SKM-1 treated with dmso at 0.1 percent for 144 hours (cell line): ENCODE measurements at regions not wholly inside any gene's neighbourhood (a gene's known extent, or its start where the extent isn't known, plus 50 kb on each side); places are given as distances from the start of the nearest gene placed in this dataset.
A peak's percentile ranks its signal among the peaks of the same experiment; 100 is the strongest.

Experiments used
- DNase-seq: peaks from one replicate; lab custom pipeline; 2025; ENCODE audit not compliant: unreplicated experiment; lab: John Stamatoyannopoulos, UW

GRCh38 chr6:119481976-119482375 is 132.4 kb upstream of the MAN1A1 start:
- DNase-seq, result no peak

DNA sequence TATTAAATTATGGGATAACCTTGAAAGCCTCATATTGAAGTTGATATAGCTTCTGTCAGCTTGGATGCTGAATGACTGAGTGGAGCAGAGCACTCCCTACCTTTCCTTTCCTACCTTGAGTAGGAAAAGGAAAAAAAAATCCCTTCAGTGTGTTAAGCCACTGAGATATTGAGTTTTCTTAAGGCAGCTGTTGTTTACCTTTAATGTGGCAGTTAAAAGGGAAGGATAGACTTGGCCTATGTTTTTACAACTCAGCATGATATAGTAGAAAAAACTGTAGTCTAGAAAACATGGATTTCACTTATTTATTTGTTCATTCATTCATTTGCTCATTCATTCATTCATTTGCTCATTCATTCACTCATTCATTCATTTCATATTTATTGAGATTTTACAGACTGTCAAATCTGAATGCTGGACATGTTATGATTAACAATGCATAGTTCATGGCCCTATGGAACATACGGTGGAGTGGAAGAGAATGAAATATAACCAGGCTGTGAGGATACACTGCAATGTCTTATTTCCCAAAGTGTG is 131.5 kb upstream of the MAN1A1 start:
- no peak for DNase-seq

DNA sequence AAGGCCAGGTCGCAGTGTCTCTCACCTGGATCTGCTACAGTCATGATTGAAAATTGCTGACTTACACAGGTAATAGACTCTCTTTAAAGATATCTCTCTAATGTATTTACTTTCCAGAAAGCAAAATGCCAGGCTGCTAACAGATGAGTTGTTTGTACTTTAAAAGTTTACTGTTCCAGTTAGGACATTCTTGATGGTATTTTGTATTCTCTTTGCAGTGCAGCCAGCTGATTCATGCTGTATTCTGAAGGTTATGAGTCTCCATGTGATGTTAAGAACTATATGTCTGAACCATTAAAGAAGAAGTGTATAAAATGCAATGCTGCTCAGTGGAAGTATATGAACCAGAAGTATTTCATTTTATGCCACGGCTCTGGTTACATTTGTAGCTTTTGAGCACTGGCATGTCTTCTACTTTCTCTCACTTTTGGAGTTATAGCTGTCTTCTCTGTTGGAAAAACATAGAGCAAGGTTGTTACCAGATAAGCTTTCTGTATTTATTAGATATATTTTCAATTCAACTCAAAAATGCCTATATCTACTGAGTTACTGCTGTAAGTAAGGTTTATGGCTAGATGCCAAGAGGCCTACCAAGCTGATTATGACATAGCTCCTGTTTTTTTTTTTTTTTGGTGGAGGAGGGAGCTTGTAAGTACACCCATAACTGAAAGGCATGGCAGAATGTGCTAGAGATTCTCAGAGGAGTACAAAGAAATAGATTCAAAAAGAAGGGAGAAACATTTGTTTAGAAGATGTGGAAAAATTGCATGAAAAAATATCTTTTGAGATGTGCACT is 130.5 kb upstream of the MAN1A1 start:
- no peak for DNase-seq

- DNase-seq, result no peak
Measured at GRCh38 chr6:119476554-119476953, 127.0 kb upstream of the MAN1A1 start.

- DNase-seq, result no peak
Measured at GRCh38 chr6:119476024-119476423, 126.5 kb upstream of the MAN1A1 start.

GRCh38 chr6:119470893-119471542 is 121.5 kb upstream of the MAN1A1 start:
- DNase-seq, result no peak

DNA sequence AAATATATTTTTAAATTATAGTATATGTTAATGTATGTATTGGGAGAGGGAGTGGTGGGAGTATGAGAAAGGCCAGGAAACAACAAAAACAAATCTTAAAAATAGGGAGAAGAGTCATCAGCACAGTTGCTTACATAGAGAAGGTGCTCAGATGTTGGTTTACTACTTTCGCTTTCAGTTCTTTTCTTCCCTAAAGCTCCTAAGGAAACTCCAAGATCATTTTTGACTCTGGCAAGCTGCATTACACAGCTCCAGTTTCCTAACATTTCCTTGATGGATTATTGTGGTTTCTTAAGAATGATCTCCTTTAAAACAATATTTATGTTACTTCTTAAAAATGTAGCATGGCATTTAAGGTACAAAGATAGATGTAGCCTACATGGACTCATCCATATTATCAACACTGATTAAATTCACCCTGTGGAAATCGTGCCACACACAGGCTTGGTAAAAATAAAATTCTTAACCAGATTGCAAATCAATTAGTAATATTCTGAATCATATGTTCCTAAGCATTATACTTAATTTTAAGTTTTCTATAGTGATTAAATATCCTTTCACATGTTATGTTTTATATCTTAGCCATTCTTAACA is 118.0 kb upstream of the MAN1A1 start:
- DNase-seq, result no peak

DNA sequence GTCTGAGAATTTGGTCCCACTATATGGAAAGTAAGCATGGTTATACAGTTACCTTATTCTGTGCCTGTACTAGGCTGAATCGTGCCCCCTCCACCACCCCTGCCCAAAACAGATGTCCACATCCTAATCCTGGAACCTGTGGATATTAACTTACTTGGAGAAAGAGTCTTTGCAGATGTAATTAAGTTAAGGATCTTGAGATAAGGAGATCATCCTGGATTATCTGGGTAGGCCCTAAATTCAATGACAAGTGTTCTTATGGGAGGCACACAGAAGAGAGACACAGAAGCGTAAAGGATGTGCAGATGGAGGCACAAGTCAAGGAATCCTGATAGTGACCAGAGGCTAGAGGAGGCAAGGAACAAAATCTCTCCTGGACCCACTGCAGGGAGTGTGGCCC is 116.7 kb upstream of the MAN1A1 start:
- no peak for DNase-seq

GRCh38 chr6:119463081-119463626 is 113.6 kb upstream of the MAN1A1 start:
- DNase-seq, result no peak

DNA sequence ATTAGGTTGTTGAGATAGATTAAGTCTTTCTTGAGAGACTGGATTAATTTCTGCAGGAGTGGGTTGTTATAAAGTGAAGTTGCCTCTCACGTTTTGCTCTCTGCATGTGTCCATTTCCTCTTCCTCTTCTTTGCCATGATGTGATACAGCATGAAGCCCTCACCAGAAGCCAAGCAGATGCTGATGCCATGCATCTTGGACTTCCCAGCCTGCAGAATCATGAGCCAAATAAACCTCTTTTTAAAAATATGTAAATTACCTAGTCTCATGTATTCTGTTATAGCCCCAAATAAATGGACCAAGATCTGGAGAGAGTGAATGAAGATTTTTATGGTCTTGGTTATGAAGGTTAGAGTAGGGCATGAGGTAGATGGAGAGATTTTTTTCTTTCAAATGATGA is 111.6 kb upstream of the MAN1A1 start:
- DNase-seq, result no peak

GRCh38 chr6:119459207-119459974 is 109.8 kb upstream of the MAN1A1 start:
- DNase-seq, result no peak

DNA sequence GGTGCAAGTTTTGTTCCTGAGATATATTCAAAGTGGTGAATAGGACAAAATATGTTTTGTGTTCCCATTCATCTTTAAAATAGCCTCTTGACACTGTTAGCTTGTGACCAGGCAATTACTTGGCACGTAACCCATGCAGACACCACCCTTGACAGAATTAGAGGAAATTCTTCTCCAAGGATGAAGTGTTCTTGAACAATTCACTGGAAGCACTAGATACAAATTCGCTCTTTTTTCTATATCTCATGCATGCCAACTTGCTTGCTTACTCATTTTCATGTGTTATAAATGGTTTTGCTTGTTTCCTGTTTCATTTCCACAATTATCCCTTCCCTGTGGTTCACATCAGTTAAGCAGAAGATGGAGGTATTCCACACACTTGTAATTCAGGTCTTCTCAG is 105.2 kb upstream of the MAN1A1 start:
- no peak for DNase-seq

- no peak for DNase-seq
Measured at GRCh38 chr6:119453242-119454200, 104.0 kb upstream of the MAN1A1 start.

DNA sequence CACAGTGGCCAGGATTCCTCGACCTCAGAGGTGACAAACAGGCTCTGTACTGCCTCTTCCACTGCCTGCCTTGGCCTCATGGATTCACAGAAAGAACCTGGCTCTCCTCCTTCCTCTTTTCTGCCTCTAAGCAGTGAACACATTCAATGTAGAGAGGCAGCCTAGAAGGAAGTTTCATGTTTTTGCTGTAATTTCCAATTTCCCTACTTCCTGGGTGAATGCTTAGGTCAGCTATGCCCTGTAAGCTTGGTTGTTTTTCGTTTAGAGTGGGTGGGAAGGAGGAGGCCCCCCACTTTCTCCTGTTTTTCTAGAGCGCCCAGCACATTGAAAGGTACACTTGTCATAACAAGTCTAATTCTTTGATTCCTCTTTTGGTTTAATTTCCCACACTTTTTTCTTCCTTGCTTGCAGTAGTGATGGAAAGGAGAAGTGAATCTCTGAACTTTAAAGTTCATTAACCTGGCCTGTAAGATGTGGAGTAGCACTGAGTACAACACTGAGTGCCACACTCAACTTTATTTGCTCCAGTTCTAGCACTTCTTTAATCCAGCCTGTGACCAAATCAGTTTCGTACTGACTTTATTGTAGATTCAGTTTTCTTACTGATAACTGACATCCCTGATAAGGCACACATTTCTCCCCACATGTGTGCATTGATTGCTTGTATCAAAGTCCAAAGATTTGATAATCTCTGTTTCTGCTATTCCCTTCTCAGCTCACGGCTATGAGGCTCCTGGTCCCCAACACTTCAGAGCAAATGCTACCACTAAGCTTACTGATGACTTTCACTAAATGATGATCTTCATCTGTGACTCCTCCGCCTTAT is 100.0 kb upstream of the MAN1A1 start:
- DNase-seq, result peak; percentile 87

GRCh38 chr6:119447921-119448320 is 98.4 kb upstream of the MAN1A1 start:
- no peak for DNase-seq

DNA sequence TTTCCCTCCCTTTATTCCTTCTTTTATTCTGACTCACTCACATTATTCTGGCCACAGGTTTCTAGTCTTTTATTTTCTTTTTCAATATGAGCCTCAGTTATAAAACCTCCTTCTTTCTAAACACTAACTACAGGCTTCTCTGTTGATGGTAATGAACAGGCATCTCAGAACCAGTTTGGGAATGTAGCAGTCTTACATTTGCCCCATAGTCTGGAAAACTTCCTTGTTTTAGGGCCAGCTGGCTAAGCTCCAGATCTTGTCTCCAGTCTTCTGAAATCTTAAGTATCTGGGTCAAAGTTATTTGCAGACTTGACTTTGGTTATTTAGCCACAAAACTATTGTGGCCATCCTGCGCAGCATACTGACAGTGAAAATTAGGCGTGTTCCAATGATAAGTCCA is 97.0 kb upstream of the MAN1A1 start:
- no peak for DNase-seq

DNA sequence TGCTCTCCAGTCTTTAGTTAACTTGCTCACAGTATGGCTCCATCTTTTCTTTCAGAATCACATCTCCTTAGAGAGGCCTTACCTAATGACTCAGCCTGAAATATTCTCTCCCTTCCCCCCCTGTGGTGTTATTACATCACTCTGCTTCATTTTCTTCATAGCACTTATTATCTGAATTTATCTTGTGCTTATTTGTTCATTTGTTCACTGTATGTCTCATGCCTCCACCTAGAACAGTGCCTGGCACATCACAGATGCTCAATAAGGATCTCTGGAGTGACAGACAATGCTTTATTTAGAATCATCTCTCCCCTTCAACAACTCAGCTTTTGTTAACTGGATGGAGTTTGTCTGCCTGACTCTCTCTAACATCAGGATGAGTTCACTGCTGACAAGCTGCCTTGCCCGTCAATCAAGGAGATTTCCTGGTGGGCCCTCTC is 96.6 kb upstream of the MAN1A1 start:
- DNase-seq, result no peak

GRCh38 chr6:119445666-119446065 is 96.1 kb upstream of the MAN1A1 start:
- DNase-seq, result no peak
